GM19328 (cell line): ENCODE measurements at regions not wholly inside any gene's neighbourhood (a gene's known extent, or its start where the extent isn't known, plus 50 kb on each side); places are given as distances from the start of the nearest gene placed in this dataset.
"Not testable (repeated sequence)": the region's sequence is repeated elsewhere in the genome, so short reads cannot be mapped to it uniquely, and the experiment has no call there.

Experiments
- ATAC-seq: cut with Tn5 transposase; IDR thresholded peaks from one replicate; pipeline ENCODE4 v1.9.1; 2021; ENCODE audit warnings: mild to moderate bottlenecking, moderate library complexity; ENCODE audit not compliant: unreplicated experiment

DNA sequence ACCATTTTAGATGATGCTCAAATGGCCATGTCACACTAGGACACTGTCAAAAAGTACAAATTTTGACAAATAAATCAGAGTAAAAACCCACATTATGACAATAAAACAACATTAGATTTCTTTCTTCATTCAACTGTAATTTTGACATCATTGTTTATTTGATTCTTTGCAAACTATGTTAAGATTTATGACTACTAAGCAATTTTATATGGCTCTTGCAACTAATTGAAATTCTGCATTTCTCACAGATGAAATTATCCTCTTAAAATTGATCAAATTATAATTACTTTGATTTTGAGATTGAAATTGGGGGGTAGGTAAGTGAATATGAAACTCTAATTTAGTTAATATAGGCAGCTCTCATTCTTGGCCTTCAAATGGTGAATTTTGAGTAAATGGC is 59.8 kb downstream of the ATOH1 start:
- no peak for ATAC-seq

DNA sequence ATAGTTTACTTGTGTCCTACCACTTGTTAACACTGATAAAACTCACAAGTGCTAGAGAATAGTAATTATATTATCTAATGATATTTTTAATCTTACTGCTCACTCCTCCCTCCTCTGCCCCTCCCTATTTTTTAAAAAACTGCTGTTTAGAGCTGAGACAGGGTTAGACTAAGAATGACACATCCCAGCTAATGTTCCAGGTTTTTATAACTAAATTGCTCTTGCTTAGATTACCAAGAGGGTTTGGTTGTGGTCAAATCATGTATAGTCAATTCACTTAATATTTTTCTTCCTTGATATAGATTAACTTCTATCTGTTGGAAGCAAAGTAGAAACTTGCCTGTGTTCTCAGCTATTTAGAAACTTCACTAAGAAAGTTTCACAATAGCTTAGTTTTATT is 60.2 kb downstream of the ATOH1 start:
- ATAC-seq = no peak

- ATAC-seq = no peak
Measured at GRCh38 chr4:93891244-93891643, 62.7 kb downstream of the ATOH1 start.

DNA sequence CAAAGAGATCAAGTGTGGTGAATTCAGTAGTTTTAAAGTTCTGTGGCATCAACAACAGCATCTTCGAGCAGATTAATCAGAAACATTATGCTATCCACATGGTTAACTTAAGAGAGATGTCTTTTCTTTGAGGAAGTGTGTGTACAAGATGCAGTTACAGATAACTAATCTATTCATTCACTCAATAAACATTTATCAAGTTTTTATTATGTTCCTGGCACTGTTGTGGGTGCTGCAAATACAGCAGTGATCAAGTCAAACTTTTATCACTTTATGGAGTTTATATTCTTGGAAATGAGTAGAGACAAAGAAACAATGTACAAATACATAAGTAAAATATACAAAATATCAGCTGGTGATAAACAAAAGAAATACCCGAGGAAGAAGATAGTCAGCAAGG is 66.4 kb downstream of the ATOH1 start:
- no peak for ATAC-seq

DNA sequence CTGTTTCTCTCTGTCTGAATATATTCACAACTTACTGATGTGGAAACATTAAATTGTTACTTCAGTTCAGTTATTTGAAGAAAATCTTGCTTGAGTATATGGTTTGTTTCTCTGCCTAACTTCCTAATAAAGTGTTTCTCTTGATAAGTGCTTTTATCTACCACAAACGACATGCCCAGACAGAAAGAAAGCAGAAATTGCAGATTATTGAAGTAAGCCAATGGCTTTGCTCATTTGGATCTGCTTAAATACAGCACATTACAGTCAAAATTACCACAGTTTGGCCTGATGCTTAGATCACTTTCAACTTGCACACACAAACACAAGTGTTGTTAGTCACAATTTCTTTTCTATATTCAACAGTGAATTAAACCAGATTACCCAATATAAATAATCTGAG is 68.0 kb downstream of the ATOH1 start:
- ATAC-seq = no peak

GRCh38 chr4:93897559-93897958 is 69.0 kb downstream of the ATOH1 start:
- ATAC-seq = no peak

DNA sequence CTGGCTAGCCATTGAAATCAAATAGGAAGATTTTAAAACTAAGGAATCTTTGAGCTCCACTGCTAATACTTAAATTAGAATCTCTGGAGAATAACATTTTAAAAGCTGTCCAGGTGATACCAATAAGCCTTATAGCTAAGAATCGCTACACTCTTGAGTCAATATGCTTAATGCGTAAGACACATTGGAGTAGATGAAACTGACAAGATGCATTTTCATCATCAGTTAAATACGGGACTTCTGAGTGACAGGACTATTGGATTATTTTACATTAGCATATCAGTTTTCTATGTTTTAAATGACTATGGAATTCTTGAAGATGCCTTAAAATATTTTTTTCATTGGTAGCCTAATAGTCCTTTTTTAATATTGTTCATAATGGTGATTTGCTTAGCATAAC is 80.2 kb downstream of the ATOH1 start:
- no peak for ATAC-seq

GRCh38 chr4:93911671-93912070 is 83.1 kb downstream of the ATOH1 start:
- no peak for ATAC-seq

DNA sequence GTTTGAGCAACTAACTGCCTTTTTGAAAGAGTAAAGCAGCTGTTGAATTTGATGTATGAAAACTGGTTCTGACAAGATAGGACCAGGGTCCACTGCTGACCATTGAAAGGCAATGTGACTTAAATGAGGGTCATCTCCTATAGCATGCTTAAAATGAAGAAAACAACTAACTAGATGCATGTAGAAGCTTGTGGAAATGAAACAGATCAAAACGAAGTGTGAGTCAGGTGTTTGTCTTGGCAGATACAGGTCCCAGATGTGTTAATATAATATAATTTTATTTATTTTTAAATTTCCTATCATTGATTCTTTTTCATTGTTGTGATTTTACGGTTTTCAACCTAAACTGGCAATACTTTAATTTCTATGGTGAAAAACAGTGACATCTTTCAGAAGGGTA is 83.6 kb downstream of the ATOH1 start:
- ATAC-seq = no peak

DNA sequence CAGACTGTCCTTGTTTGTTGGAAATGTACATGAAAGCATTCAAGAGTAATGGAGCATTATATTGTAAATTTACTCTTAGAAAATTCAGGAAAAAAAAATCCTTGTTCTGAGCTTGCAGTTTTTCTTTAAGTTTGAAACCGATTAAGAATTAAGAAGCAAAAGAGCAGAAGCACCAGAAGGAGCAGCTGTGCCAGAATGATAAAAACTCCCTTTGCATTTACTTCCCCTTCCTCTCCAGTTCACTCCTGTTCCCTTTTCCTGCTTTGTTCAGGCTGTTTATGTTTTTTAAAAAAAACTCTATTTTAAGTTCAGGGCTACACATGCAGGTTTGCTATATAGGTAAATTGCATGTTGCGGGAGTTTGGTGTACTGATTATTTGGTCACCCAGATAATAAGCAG is 90.3 kb downstream of the ATOH1 start:
- no peak for ATAC-seq

DNA sequence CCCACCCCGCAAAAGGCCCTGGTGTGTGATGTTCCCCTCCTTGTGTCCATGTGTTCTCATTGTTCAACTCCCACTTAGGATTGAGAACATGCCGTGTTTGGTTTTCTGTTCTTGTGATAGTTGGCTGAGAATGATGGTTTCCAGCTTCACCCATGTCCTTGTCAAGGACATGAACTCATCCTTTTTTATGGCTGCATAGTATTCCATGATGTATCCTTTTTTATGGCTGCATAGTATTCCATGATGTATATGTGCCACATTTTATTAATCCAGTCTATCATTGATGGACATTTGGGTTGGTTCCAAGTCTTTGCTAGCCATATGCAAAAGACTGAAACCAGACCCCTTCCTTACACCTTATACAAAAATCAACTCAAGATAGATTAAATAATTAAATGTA is 95.0 kb downstream of the ATOH1 start:
- not testable (repeated sequence) for ATAC-seq

DNA sequence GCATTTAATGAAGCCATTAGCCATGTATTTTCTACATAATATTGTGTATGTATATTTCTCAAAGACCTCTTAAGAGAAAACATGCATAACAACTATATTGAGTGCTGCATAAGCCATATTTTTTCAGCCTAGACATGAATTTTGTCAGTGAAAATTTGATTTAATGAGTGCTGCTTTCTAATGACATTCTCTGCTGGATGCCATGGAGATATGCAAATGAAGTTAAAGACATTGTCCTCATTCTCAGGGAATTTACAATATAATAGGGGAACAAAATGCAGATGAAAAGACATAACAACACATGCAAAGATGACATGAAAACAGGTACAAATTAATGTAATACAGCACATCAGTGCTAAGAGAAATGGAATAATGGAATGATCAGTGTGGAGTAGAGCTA is 118.7 kb downstream of the ATOH1 start:
- ATAC-seq = no peak

DNA sequence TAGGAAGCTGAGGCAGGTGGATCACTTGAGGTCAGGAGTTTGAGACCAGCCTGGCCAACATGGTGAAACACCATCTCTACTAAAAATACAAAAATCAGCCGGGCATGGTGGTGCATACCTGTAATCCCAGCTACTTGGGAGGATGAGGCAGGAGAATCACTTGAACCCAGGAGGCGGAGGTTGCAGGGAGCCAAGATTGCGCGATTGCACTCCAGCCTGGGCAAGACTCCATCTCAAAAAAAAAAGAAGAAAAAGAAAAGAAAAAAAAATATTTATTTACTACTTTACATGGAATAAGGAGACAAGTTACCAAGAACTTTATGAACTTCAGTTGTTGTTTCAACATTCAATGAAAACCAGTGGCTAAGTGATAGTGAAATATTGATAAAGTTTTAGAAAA is 121.7 kb downstream of the ATOH1 start:
- not testable (repeated sequence) for ATAC-seq

- no peak for ATAC-seq
Measured at GRCh38 chr4:93957186-93957585, 128.6 kb downstream of the ATOH1 start.

GRCh38 chr4:93960450-93960849 is 131.9 kb downstream of the ATOH1 start:
- ATAC-seq = no peak

DNA sequence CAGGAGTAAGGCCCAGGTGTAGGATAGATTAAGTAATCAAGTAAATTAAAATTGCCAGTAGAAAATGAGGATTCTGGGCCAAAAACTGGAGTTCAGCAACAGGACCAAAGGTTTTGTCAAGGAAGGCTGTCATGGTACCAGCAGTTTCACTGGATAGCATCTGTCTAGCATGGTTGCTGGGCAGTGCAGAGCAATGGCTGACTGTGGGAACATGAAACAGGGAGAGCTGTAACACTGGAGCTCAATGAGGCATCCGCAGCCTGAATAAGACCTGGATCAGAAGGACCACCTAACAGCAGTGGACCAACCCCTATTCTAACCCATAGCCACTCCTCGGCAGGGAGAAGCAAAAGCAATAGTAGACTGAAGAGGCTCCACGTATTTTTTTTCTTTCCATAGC is 132.4 kb downstream of the ATOH1 start:
- no peak for ATAC-seq

DNA sequence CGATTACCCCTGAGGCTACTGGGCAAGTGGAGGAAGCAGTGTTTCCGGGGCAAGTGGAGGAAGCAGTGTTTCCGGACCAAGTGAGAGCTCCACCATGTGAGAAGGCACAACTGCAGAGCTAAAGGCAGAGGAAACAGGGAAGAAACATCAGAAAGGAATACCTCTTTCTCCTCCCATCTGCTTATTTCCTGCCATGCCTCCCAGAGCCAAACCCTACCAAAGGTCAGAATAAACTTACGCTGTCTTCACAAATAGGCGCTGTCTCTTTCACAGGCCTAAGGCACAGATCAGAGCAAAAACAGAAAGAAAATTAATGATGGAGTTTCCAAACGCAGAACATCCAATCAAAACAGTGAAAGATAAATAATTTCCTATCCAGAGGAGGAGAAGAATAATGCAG is 153.0 kb downstream of the ATOH1 start:
- no peak for ATAC-seq

DNA sequence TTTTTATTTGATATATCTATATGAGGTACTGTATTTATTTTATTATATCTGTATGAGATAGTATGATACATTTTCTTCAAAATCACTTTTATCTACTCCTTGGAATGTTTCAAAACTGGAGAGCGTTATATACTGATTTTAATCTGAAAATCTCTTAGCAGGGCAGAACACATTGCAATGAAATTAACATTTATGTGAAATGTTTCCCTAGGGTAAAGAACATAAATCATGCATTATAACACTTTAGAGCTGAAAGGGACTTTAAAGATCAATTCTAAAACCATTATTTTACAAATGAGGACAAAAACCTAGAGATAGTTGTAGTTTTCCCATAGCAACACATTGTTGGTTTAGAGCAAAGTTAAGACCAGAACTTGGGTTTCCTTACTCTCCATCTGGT is 153.7 kb downstream of the ATOH1 start:
- ATAC-seq = no peak

DNA sequence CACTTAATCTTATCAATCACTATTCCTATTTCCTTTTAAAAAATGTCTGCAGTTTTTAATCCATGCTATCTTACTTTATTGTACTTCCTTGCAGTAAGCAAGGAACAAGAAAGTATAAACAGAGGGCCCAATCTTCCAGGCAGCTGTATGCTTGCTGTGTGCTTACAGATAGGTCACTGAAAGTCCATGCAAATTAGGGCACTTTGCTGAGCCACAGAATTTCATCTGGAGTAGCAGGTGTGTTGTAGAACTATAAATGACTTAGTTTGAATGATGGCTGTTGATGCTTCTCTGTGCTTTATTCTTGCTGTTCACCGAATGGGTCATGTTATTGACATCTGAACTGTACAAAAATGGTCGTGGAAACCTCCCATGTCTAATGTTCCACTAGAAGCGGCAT is 154.6 kb downstream of the ATOH1 start:
- ATAC-seq = peak; percentile 97

GRCh38 chr4:93994175-93994994 is 165.8 kb downstream of the ATOH1 start:
- no peak for ATAC-seq

- ATAC-seq = no peak
Measured at GRCh38 chr4:93996895-93997294, 168.3 kb downstream of the ATOH1 start.

DNA sequence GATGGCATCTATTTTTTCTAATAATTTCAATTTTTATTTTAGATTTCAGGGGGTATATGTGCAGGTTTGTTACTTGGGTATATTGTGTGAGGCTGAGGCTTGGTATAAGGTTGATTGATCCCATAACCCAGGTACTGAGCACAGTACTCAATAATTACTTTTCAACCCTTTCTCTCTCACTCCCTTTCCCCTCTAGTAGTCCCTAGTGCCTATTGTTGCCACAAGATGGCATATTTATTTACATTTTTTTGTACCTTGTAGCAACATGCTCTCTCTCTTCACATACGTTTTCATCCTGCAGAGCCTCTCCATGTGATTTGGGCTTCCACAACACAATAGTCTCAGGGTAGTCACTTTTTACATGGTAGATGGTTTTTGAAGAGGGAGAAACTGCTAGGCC is 172.0 kb downstream of the ATOH1 start:
- no peak for ATAC-seq

GRCh38 chr4:94006932-94007331 is 178.4 kb downstream of the ATOH1 start:
- ATAC-seq = no peak
